ENCODE measurements at regions not wholly inside any gene's neighbourhood (a gene's known extent, or its start where the extent isn't known, plus 50 kb on each side); places are given as distances from the start of the nearest gene placed in this dataset.

DNA sequence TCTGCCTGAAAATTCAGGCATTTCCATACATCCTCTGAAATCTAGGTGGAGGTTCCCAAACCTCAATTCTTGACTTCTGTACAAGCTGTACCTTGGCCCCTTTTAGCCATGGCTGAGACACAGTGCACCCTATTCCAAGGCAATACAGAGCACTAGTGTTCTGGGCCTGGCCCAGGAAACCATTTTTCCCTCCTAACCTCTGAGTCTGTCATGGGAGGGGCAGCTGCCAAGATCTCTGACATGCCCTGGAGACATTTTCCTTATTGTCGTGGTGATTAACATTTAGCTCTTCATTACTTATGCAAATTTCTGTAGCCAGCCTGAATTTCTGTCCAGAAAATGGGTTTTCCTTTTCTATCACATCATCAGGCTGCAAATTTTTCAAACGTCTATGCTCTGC, 248.0 kb upstream of the RGS18 start:
- CTCF ChIA-PET, result no interaction called here
- no peak for DNase-seq
- no TSS peak for BruUV-seq (replicated peaks)
- peaks cover 12% of the 10 kb centered on the region for H3K9me3 Mint-ChIP-seq (ENCODE audit: low read depth, unreplicated experiment)
- no peaks in the 10 kb centered on the region for H3K36me3 Mint-ChIP-seq (ENCODE audit: insufficient read depth, unreplicated experiment)
- H3K27ac Mint-ChIP-seq (ENCODE audit: unreplicated experiment), result no peak overlapping the region
- H3K27me3 Mint-ChIP-seq (ENCODE audit: unreplicated experiment), result no peaks in the 10 kb centered on the region
- H3K4me1 Mint-ChIP-seq (ENCODE audit: low read depth, unreplicated experiment), result no peaks in the 10 kb centered on the region
- intact Hi-C loops (cut with micrococcal nuclease; ENCODE audit: unreplicated experiment), result no loop called here
- TF ChIP-seq, protein P1, sequence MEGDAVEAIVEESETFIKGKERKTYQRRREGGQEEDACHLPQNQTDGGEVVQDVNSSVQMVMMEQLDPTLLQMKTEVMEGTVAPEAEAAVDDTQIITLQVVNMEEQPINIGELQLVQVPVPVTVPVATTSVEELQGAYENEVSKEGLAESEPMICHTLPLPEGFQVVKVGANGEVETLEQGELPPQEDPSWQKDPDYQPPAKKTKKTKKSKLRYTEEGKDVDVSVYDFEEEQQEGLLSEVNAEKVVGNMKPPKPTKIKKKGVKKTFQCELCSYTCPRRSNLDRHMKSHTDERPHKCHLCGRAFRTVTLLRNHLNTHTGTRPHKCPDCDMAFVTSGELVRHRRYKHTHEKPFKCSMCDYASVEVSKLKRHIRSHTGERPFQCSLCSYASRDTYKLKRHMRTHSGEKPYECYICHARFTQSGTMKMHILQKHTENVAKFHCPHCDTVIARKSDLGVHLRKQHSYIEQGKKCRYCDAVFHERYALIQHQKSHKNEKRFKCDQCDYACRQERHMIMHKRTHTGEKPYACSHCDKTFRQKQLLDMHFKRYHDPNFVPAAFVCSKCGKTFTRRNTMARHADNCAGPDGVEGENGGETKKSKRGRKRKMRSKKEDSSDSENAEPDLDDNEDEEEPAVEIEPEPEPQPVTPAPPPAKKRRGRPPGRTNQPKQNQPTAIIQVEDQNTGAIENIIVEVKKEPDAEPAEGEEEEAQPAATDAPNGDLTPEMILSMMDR (IDR thresholded peaks at IDR 0.05; ENCODE audit: unreplicated experiment), result no peak
- no peak overlapping the region for H3K4me3 Mint-ChIP-seq (ENCODE audit: low read depth, unreplicated experiment)

DNA sequence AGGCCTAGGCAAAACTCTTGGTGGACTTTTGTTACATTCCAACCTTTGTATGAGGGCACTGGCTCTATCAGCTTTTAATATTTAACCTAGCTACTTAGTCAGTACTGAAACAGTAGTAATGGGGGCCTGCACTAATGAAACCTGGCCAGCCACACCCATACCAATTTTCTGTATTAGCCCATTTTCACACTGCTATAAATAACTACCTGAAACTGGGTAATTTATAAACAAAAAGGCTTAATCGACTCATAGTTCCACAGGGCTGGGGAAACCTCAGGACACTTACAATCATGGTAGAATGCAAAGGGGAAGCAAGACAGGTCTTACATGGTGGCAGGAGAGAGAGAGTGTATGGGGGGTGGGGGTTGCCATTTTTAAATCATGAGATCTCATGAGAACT, 245.7 kb upstream of the RGS18 start:
- H3K27me3 Mint-ChIP-seq (ENCODE audit: unreplicated experiment), result no peaks in the 10 kb centered on the region
- no peaks in the 10 kb centered on the region for H3K4me1 Mint-ChIP-seq (ENCODE audit: low read depth, unreplicated experiment)
- H3K9me3 Mint-ChIP-seq (ENCODE audit: low read depth, unreplicated experiment), result peaks cover 12% of the 10 kb centered on the region
- DNase-seq, result no peak
- no peaks in the 10 kb centered on the region for H3K36me3 Mint-ChIP-seq (ENCODE audit: insufficient read depth, unreplicated experiment)
- CTCF ChIA-PET, result no interaction called here
- TF ChIP-seq, protein P1 (IDR thresholded peaks at IDR 0.05; ENCODE audit: unreplicated experiment), result no peak
- intact Hi-C loops (cut with micrococcal nuclease; ENCODE audit: unreplicated experiment), result no loop called here
- no peak overlapping the region for H3K4me3 Mint-ChIP-seq (ENCODE audit: low read depth, unreplicated experiment)
- no peak overlapping the region for H3K27ac Mint-ChIP-seq (ENCODE audit: unreplicated experiment)
- no TSS peak for BruUV-seq (replicated peaks)

GRCh38 chr1:191913260-191913977, 244.8 kb upstream of the RGS18 start:
- Mint-ChIP-seq H3K9me3 (ENCODE audit: low read depth, unreplicated experiment) (peaks cover 8% of the 10 kb centered on the region), H3K27ac (ENCODE audit: unreplicated experiment) (no peak overlapping the region), H3K4me1 (ENCODE audit: low read depth, unreplicated experiment) (no peaks in the 10 kb centered on the region), H3K27me3 (ENCODE audit: unreplicated experiment) (no peaks in the 10 kb centered on the region), H3K4me3 (ENCODE audit: low read depth, unreplicated experiment) (no peak overlapping the region), H3K36me3 (ENCODE audit: insufficient read depth, unreplicated experiment) (no peaks in the 10 kb centered on the region)
- intact Hi-C loops (cut with micrococcal nuclease; ENCODE audit: unreplicated experiment), result no loop called here
- BruUV-seq (replicated peaks), result no TSS peak
- CTCF ChIA-PET, result no interaction called here
- DNase-seq, result no peak
- TF ChIP-seq, protein P1 (IDR thresholded peaks at IDR 0.05; ENCODE audit: unreplicated experiment), result no peak

DNA sequence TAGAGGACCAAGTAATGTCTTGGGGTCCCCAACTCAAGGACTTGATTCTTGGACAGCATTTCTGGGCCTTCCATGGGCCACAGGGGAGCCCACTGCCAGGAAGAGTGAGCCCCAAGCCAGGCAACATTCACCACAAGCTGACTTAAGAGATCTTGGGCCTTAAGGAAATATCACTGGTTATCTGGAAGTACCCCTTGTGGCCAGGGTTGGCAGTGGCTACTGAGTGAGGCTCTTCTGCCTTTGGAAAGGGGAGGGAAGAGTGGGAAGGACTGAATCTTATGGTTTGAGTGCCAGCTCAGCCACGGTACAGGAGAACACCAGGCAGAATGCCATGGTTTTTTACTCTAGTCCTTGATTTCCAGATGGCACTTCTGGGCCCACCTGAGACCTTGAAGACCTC, 228.9 kb upstream of the RGS18 start:
- H3K4me3 Mint-ChIP-seq (ENCODE audit: low read depth, unreplicated experiment), result no peak overlapping the region
- no peaks in the 10 kb centered on the region for H3K4me1 Mint-ChIP-seq (ENCODE audit: low read depth, unreplicated experiment)
- H3K36me3 Mint-ChIP-seq (ENCODE audit: insufficient read depth, unreplicated experiment), result no peaks in the 10 kb centered on the region
- no peak for DNase-seq
- H3K27ac Mint-ChIP-seq (ENCODE audit: unreplicated experiment), result no peak overlapping the region
- CTCF ChIA-PET, result no interaction called here
- BruUV-seq (replicated peaks), result no TSS peak
- no peaks in the 10 kb centered on the region for H3K27me3 Mint-ChIP-seq (ENCODE audit: unreplicated experiment)
- TF ChIP-seq, protein P1 (IDR thresholded peaks at IDR 0.05; ENCODE audit: unreplicated experiment), result no peak
- intact Hi-C loops (cut with micrococcal nuclease; ENCODE audit: unreplicated experiment), result no loop called here
- peaks cover 15% of the 10 kb centered on the region for H3K9me3 Mint-ChIP-seq (ENCODE audit: low read depth, unreplicated experiment)

All from Calu3 (cell line).